Mesenchymal stem cell (in vitro differentiated cells and primary cell): ENCODE measurements at regions not wholly inside any gene's neighbourhood (a gene's known extent, or its start where the extent isn't known, plus 50 kb on each side); places are given as distances from the start of the nearest gene placed in this dataset.

Experiments used
- DNase-seq: peaks from one replicate; pipeline ENCODE4 v3.0.0-alpha.2; 2013
- H2AFZ ChIP-seq: one replicate; pipeline ENCODE4 v1.6.1; 2013; ENCODE audit warnings: low read depth, mild to moderate bottlenecking, control low read depth, inconsistent platforms, low read length, moderate library complexity
- H2AK5ac ChIP-seq: 2 replicates; pipeline ENCODE4 v1.6.1; 2013; ENCODE audit warnings: low read length, moderate library complexity, mild to moderate bottlenecking, inconsistent platforms; ENCODE audit not compliant: severe bottlenecking
- H2BK120ac ChIP-seq: one replicate; pipeline ENCODE4 v1.6.1; 2013; ENCODE audit warnings: low read depth, mild to moderate bottlenecking, inconsistent platforms, low read length, moderate library complexity
- H2BK12ac ChIP-seq, 2 experiments: one replicate each; pipeline ENCODE4 v1.6.1; 2013; ENCODE audit warnings: inconsistent platforms in 2 of 2, low read length in 2 of 2, mild to moderate bottlenecking in 2 of 2, moderate library complexity in 2 of 2, control low read depth in 1 of 2
- H2BK15ac ChIP-seq: one replicate; pipeline ENCODE4 v1.6.1; 2013; ENCODE audit warnings: mild to moderate bottlenecking, low read depth, inconsistent platforms; ENCODE audit not compliant: poor library complexity, severe bottlenecking
- H2BK5ac ChIP-seq: 2 replicates; pipeline ENCODE4 v1.6.1; 2013; ENCODE audit warnings: low read depth, mild to moderate bottlenecking, low read length, control low read depth, inconsistent platforms; ENCODE audit not compliant: poor library complexity, severe bottlenecking
- H3K14ac ChIP-seq, 2 experiments: one replicate each; pipeline ENCODE4 v1.6.1; 2013; ENCODE audit warnings: inconsistent platforms in 2 of 2, low read length in 2 of 2, control low read depth in 1 of 2, mild to moderate bottlenecking in 1 of 2, moderate library complexity in 1 of 2
- H3K18ac ChIP-seq, 2 experiments: one replicate each; pipeline ENCODE4 v1.6.1; 2013; ENCODE audit warnings: inconsistent platforms in 2 of 2, low read length in 2 of 2, control low read depth in 1 of 2, low read depth in 1 of 2, mild to moderate bottlenecking in 1 of 2
- H3K23ac ChIP-seq, 2 experiments: one replicate each; pipeline ENCODE4 v1.6.1; 2013; ENCODE audit warnings: inconsistent platforms in 2 of 2, low read length in 2 of 2, mild to moderate bottlenecking in 2 of 2, moderate library complexity in 2 of 2, control low read depth in 1 of 2
- H3K27ac ChIP-seq: 2 replicates; pipeline ENCODE4 v1.5.1; 2013; ENCODE audit warnings: mild to moderate bottlenecking, moderate library complexity, low read length, control low read depth, inconsistent platforms; ENCODE audit not compliant: poor library complexity, severe bottlenecking
- H3K27me3 ChIP-seq, 2 experiments: 2 replicates each; pipeline versions ENCODE4 v1.6.1 to v1.7.0; 2013; ENCODE audit warnings: low read length in 2 of 2, mild to moderate bottlenecking in 2 of 2, moderate library complexity in 2 of 2, control low read depth in 1 of 2, inconsistent platforms in 1 of 2; ENCODE audit not compliant: control insufficient read depth in 1 of 2, insufficient read depth in 1 of 2
- H3K36me3 ChIP-seq, 2 experiments: 2 replicates each; pipeline versions ENCODE4 v1.6.1 to v1.7.0; 2013; ENCODE audit warnings: low read length in 2 of 2, control low read depth in 1 of 2, inconsistent platforms in 1 of 2, low read depth in 1 of 2, mild to moderate bottlenecking in 1 of 2; ENCODE audit not compliant: insufficient read depth in 2 of 2, control insufficient read depth in 1 of 2
- H3K4ac ChIP-seq, 2 experiments: one replicate each; pipeline ENCODE4 v1.6.1; 2013; ENCODE audit warnings: inconsistent platforms in 2 of 2, low read length in 2 of 2, mild to moderate bottlenecking in 2 of 2, moderate library complexity in 2 of 2, control low read depth in 1 of 2, low read depth in 1 of 2
- H3K4me1 ChIP-seq: 2 replicates; pipeline ENCODE4 v1.6.1; 2013; ENCODE audit warnings: low read depth, low read length, control low read depth; ENCODE audit not compliant: control insufficient read depth, insufficient read depth
- H3K4me2 ChIP-seq: 2 replicates; pipeline ENCODE4 v1.6.1; 2013; ENCODE audit warnings: low read length, mild to moderate bottlenecking, inconsistent platforms; ENCODE audit not compliant: poor library complexity, severe bottlenecking
- H3K4me3 ChIP-seq, 2 experiments: 2 replicates each; pipeline versions ENCODE4 v1.5.1 to v1.7.0; 2013; ENCODE audit warnings: low read length in 2 of 2, mild to moderate bottlenecking in 2 of 2, control low read depth in 1 of 2, low read depth in 1 of 2; ENCODE audit not compliant: insufficient read depth in 1 of 2
- H3K79me1 ChIP-seq: replicated peaks from 2 replicates; pipeline ENCODE4 v1.6.1; 2013; ENCODE audit warnings: mild to moderate bottlenecking, control low read depth, low read length, inconsistent platforms; ENCODE audit not compliant: poor library complexity, severe bottlenecking
- H3K9ac ChIP-seq: 2 replicates; pipeline ENCODE4 v1.7.0; 2013; ENCODE audit warnings: mild to moderate bottlenecking, low read length, moderate library complexity
- H3K9me3 ChIP-seq: 2 replicates; pipeline ENCODE4 v1.7.0; 2013; ENCODE audit warnings: mild to moderate bottlenecking, low read length; ENCODE audit not compliant: control insufficient read depth
- H4K8ac ChIP-seq: one replicate; pipeline ENCODE4 v1.6.1; 2013; ENCODE audit warnings: inconsistent platforms, mild to moderate bottlenecking, low read length, moderate library complexity
- H4K91ac ChIP-seq: one replicate; pipeline ENCODE4 v1.6.1; 2013; ENCODE audit warnings: mild to moderate bottlenecking, low read length, inconsistent platforms
- WGBS: methylation state at CpG from one replicate; pipeline ENCODE4 v1.1.7; 2013; ENCODE audit warnings: mixed read lengths; 5-methylcytosine and 5-hydroxymethylcytosine counted together

DNA sequence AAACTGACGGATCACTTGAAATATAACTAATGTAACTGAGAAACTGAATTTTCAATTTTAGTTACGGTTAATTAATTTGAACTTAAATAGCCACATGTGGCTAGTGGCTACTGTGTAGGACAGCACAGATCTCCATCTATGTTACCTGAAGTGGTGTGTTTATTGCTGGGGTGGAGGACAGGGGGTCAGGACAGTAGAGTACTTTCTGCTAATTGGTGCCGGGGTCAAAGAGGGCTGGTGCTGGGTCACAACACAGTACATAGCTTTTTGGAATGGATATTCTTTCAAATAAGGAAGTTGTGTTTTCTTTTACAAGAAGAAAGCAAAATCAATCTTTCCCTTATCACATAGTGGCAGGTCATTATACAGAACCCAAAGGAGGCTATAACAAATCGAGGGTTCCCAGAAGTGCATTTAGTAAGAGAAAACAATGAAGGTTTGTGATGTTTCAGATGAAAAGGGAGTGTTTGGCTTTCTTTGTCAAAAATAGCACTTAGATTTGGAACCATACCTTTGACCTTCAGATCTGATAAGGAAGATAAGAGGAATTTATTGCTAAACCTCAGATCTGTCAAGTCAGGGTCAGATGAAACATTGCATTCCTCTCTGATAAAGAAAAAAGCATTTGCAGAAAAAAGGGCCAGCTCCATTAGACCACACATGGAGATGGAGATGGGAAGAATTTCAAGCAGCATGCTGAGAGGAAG is 384.5 kb downstream of the AASDHPPT start:
- Histone ChIP-seq H2BK12ac (peak overlapping the region; percentile 71 to 83), H3K14ac (no peak overlapping the region)

DNA sequence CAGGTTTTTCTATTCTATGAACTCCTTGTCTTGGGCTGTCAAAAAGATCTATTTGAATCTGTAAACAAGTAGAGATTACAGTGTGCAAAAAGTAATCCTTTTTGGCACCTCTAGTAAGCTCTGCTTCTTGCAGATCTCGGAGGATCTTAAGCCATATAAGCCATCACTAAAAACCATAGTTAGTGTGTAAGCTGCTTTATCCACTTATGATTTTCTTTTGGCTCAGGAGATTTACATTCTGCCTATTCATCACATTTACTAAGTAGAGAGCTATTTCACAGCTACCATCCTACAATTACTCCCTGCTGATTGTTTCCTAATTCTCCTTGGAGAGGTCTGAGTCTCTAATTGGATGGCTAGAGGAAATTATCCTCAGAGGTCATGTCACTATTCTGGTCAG is 385.7 kb downstream of the AASDHPPT start:
- Histone ChIP-seq H3K23ac (no peak overlapping the region), H3K4me3 (no peak overlapping the region), H2BK12ac (no peak overlapping the region), H3K4me2 (no peak overlapping the region), H4K91ac (no peak overlapping the region), H3K27me3 (no peaks in the 10 kb centered on the region), H2BK120ac (no peak overlapping the region), H2AK5ac (no peak overlapping the region), H3K9ac (no peak overlapping the region), H3K36me3 (no peaks in the 10 kb centered on the region), H3K79me1 (no peaks in the 10 kb centered on the region), H2AFZ (no peak overlapping the region), H3K27ac (no peak overlapping the region), H4K8ac (no peak overlapping the region), H3K9me3 (no peaks in the 10 kb centered on the region), H3K4ac (no peak overlapping the region), H2BK5ac (no peak overlapping the region), H2BK15ac (no peak overlapping the region), H3K14ac (no peak overlapping the region), H3K18ac (no peak overlapping the region), H3K4me1 (no peaks in the 10 kb centered on the region)
- no peak for DNase-seq
- WGBS: 60% methylated on average over 1 of the region's 1 CpG

More for the DNA sequence above, 384.5 kb downstream of the AASDHPPT start:
- H2AK5ac ChIP-seq: no peak overlapping the region
- no peak overlapping the region for H3K18ac ChIP-seq
- H3K36me3 ChIP-seq: no peaks in the 10 kb centered on the region
- peak overlapping the region in 1 of 2 experiments; percentile 63 for H3K4ac ChIP-seq
- no peaks in the 10 kb centered on the region for H3K27me3 ChIP-seq
- no peaks in the 10 kb centered on the region for H3K79me1 ChIP-seq
- WGBS: 33% methylated on average over 3 of the region's 4 CpGs
- H2AFZ ChIP-seq: no peak overlapping the region
- no peak overlapping the region for H2BK5ac ChIP-seq
- no peak overlapping the region for H4K91ac ChIP-seq
- H2BK120ac ChIP-seq: no peak overlapping the region
- H2BK15ac ChIP-seq: no peak overlapping the region
- H3K9me3 ChIP-seq: no peaks in the 10 kb centered on the region
- H3K4me2 ChIP-seq: no peak overlapping the region
- no peak overlapping the region for H3K9ac ChIP-seq
- DNase-seq: no peak
- peak overlapping the region in 1 of 2 experiments; percentile 72 for H3K23ac ChIP-seq
- no peaks in the 10 kb centered on the region for H3K4me1 ChIP-seq
- H3K27ac ChIP-seq: no peak overlapping the region
- H4K8ac ChIP-seq: peak overlapping the region; percentile 47
- no peak overlapping the region for H3K4me3 ChIP-seq

GRCh38 chr11:106463796-106464201 is 386.3 kb downstream of the AASDHPPT start:
- Histone ChIP-seq H3K18ac (peak overlapping the region in 1 of 2 experiments; percentile 29), H3K27me3 (no peaks in the 10 kb centered on the region), H3K23ac (no peak overlapping the region), H3K9me3 (no peaks in the 10 kb centered on the region), H3K36me3 (no peaks in the 10 kb centered on the region), H3K4me2 (no peak overlapping the region), H2BK120ac (no peak overlapping the region), H2BK5ac (no peak overlapping the region), H3K4me1 (no peaks in the 10 kb centered on the region), H3K79me1 (no peaks in the 10 kb centered on the region), H3K14ac (no peak overlapping the region), H2BK15ac (no peak overlapping the region), H3K4ac (no peak overlapping the region), H3K27ac (no peak overlapping the region), H2AK5ac (no peak overlapping the region), H2BK12ac (no peak overlapping the region), H2AFZ (no peak overlapping the region), H4K91ac (no peak overlapping the region), H3K9ac (no peak overlapping the region), H4K8ac (no peak overlapping the region), H3K4me3 (no peak overlapping the region)
- DNase-seq: peak; percentile 75
- WGBS: 0% methylated on average over 1 of the region's 4 CpGs

DNA sequence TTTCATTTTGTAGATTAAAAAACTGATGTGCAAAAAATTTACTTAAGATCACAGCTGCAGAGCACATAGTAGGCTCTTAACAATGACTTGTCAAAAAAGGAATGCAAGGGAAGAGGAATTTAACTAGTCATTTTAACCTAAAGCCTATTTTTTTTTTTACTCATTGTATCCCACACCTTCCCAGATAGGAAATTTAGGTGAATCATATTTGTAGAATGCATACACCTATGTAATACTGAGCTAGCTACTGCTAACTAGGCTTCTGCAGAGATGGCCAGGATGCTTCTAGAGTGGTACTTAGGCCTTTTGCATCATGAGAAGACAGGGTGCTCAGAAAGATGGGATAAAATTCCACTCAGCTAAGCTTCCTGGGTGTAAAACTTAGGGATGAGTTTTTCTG is 387.3 kb downstream of the AASDHPPT start:
- no peak overlapping the region for H3K27ac ChIP-seq
- H3K79me1 ChIP-seq: no peaks in the 10 kb centered on the region
- H3K4ac ChIP-seq: peak overlapping the region in 1 of 2 experiments; percentile 99
- no peak overlapping the region for H3K14ac ChIP-seq
- H2AFZ ChIP-seq: no peak overlapping the region
- no peak overlapping the region for H4K91ac ChIP-seq
- H3K9me3 ChIP-seq: no peaks in the 10 kb centered on the region
- no peaks in the 10 kb centered on the region for H3K36me3 ChIP-seq
- no peaks in the 10 kb centered on the region for H3K27me3 ChIP-seq
- H3K4me1 ChIP-seq: no peaks in the 10 kb centered on the region
- DNase-seq: no peak
- H2AK5ac ChIP-seq: peak overlapping the region; percentile 49
- H2BK120ac ChIP-seq: peak overlapping the region; percentile 42
- H3K4me2 ChIP-seq: no peak overlapping the region
- H4K8ac ChIP-seq: no peak overlapping the region
- peak overlapping the region; percentile 80 to 86 for H2BK12ac ChIP-seq
- no peak overlapping the region for H3K23ac ChIP-seq
- no peak overlapping the region for H3K4me3 ChIP-seq
- no peak overlapping the region for H2BK15ac ChIP-seq
- H3K18ac ChIP-seq: peak overlapping the region; percentile 46 to 73
- no peak overlapping the region for H3K9ac ChIP-seq
- no peak overlapping the region for H2BK5ac ChIP-seq
